ENCODE measurements at regions not wholly inside any gene's neighbourhood (a gene's known extent, or its start where the extent isn't known, plus 50 kb on each side); places are given as distances from the start of the nearest gene placed in this dataset.

DNA sequence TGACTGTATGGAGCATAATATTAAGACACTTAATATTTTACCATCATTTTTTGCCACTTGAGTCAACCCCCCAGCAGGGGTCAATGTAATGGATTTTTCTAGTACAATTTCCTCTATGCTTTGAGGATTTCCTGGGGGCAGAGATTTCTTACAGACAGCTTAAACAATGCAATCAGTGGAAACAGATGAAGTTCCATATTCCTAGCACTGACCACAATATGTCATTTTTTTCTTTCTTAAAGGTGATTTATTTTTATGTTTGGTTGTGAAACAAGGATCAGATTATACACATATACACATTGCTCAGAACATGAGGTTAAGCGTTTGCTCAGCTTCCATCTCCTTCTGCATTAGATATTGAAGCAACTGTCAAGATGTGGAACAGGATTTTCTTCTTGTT lies 82.0 kb upstream of the ID4 start:
- TF ChIP-seq, protein P1, sequence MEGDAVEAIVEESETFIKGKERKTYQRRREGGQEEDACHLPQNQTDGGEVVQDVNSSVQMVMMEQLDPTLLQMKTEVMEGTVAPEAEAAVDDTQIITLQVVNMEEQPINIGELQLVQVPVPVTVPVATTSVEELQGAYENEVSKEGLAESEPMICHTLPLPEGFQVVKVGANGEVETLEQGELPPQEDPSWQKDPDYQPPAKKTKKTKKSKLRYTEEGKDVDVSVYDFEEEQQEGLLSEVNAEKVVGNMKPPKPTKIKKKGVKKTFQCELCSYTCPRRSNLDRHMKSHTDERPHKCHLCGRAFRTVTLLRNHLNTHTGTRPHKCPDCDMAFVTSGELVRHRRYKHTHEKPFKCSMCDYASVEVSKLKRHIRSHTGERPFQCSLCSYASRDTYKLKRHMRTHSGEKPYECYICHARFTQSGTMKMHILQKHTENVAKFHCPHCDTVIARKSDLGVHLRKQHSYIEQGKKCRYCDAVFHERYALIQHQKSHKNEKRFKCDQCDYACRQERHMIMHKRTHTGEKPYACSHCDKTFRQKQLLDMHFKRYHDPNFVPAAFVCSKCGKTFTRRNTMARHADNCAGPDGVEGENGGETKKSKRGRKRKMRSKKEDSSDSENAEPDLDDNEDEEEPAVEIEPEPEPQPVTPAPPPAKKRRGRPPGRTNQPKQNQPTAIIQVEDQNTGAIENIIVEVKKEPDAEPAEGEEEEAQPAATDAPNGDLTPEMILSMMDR (IDR thresholded peaks at IDR 0.05): no peak
- TF ChIP-seq POLR2A (IDR thresholded peaks at IDR 0.05) (no peak), POLR2AphosphoS5 (IDR thresholded peaks at IDR 0.05) (no peak)

All from upper lobe of left lung (tissue), 4 donors.